Smooth muscle cell (in vitro differentiated cells): ENCODE measurements at regions not wholly inside any gene's neighbourhood (a gene's known extent, or its start where the extent isn't known, plus 50 kb on each side); places are given as distances from the start of the nearest gene placed in this dataset.

Source experiments
- DNase-seq: peaks from one replicate; lab custom pipeline; 2025; ENCODE audit not compliant: unreplicated experiment; lab: John Stamatoyannopoulos, UW
- H2AFZ ChIP-seq: fragments of 200-600 bp; sonication (generic); 2 replicates; pipeline ENCODE4 v1.6.0; 2016; ENCODE audit warnings: antibody characterized with exemption, low read depth, mild to moderate bottlenecking
- H3F3A ChIP-seq: fragments of 200-600 bp; sonication (generic); 2 replicates; pipeline ENCODE4 v1.6.0; 2017; ENCODE audit warnings: antibody characterized with exemption, low read depth
- H3K27ac ChIP-seq: fragments of 200-600 bp; sonication (generic); 2 replicates; pipeline ENCODE4 v1.5.1; 2016; ENCODE audit warnings: low read depth, mild to moderate bottlenecking
- H3K27me3 ChIP-seq: fragments of 200-600 bp; sonication (generic); 2 replicates; pipeline ENCODE4 v1.6.1; 2016; ENCODE audit warnings: low read depth, mild to moderate bottlenecking
- H3K36me3 ChIP-seq: fragments of 200-600 bp; sonication (generic); 2 replicates; pipeline ENCODE4 v1.5.1; 2016; ENCODE audit warnings: low read depth
- H3K4me1 ChIP-seq: fragments of 200-600 bp; sonication (generic); 2 replicates; pipeline ENCODE4 v1.5.1; 2016; ENCODE audit warnings: low read depth
- H3K4me2 ChIP-seq: fragments of 200-600 bp; sonication (generic); 2 replicates; pipeline ENCODE4 v1.6.0; 2016; ENCODE audit warnings: mild to moderate bottlenecking
- H3K4me3 ChIP-seq: fragments of 200-600 bp; sonication (generic); 2 replicates; pipeline ENCODE4 v1.5.1; 2016; ENCODE audit warnings: mild to moderate bottlenecking
- H3K79me2 ChIP-seq: fragments of 200-600 bp; sonication (generic); 2 replicates; pipeline ENCODE4 v1.6.0; 2016; ENCODE audit warnings: low read depth, mild to moderate bottlenecking
- H3K9ac ChIP-seq: fragments of 200-600 bp; sonication (generic); 2 replicates; pipeline ENCODE4 v1.6.0; 2016; ENCODE audit warnings: low read depth
- H3K9me3 ChIP-seq: fragments of 200-600 bp; sonication (generic); replicated peaks from 2 replicates; pipeline ENCODE4 v1.5.1; 2016; ENCODE audit warnings: low read depth
- H4K20me1 ChIP-seq: fragments of 200-600 bp; sonication (generic); 2 replicates; pipeline ENCODE4 v1.6.0; 2016; ENCODE audit warnings: low read depth
- CTCF ChIP-seq: fragments of 200-600 bp; sonication (generic); IDR thresholded peaks from 2 replicates; pipeline ENCODE4 v1.5.1; 2017; ENCODE audit warnings: borderline replicate concordance, mild to moderate bottlenecking, antibody characterized with exemption; ENCODE audit not compliant: insufficient read depth, poor library complexity, severe bottlenecking
- WGBS: methylation state at CpG from one replicate; pipeline ENCODE4 v1.1.7; 2016; ENCODE audit warnings: low lambda C conversion rate; 5-methylcytosine and 5-hydroxymethylcytosine counted together

DNA sequence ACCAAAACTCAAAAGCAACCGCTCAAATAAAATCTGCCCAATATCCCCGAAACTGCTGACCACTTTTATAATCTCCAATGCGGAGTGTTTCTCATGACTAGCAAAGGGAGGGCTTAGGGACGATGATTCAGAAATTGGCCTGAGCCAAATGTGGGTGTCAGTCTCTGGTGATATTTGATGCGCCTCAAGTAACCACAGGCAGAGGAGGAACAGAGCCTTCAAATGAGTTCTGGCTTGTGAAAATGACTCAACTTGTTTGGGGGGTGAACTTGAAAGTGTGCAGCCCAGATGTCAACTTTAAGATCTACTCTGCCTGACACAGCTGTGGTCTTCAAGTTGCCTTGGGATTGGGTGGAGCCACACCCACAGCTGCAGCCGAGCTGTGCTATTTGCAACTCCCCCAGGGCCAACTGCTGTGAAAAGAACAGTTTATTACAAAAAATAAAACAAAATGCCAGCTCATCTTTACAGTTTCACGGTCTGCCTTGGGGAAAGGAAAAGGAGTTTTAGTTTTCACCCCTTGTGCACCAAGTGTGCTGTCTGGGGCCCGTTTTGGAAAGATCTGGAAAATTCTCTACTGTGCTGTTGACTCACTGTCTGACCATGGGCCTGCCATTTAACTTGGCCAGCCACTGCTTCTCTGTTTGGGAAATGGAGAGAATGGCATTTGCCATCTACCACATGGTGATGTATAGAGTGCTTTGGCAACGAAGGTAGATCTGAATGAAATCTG is 222.1 kb downstream of the MTX2 start:
- Histone ChIP-seq H3K27me3 (no peaks in the 10 kb centered on the region), H3K79me2 (no peaks in the 10 kb centered on the region), H2AFZ (no peak overlapping the region), H4K20me1 (no peaks in the 10 kb centered on the region), H3K36me3 (no peaks in the 10 kb centered on the region), H3K9ac (peak overlapping the region; percentile 71), H3K9me3 (no peaks in the 10 kb centered on the region), H3K4me3 (no peak overlapping the region), H3K4me1 (peaks cover 5% of the 10 kb centered on the region), H3K4me2 (peak overlapping the region; percentile 68), H3F3A (no peaks in the 10 kb centered on the region), H3K27ac (peak overlapping the region; percentile 92)
- peak; percentile 15 for DNase-seq
- WGBS: 11% methylated on average over 9 of the region's 9 CpGs
- TF ChIP-seq CTCF: no peak

GRCh38 chr2:176492583-176492982 is 223.3 kb downstream of the MTX2 start:
- no peaks in the 10 kb centered on the region for H3K9me3 ChIP-seq
- no peak for TF ChIP-seq CTCF
- no peak overlapping the region for H2AFZ ChIP-seq

DNA sequence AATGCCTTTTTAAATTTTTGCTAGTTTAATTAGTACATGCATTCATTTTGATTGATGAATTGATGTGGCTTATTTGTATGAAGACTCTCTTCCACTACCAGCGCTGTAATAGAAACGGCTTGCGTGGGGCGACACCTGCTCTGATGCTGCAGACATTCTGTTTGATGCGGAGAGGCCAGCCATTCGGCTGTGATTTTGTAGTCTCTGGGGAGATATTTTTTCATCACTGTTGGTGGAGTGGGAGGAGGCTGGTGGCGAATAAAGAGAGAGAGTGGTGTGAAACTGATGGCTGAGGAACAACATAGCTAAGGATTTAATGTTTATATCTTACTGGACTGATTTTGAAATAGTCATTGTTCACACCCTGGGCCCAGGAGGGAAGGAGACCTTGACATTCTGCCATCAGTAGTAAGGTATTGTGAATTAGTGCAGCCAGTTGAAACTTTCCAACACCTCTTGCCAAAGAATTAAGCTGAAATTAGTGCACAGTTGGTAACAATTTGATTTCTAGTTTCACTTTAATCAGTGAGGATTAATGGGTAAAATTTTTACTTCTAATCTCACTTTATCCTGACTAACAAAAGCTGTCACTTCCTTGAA is 224.1 kb downstream of the MTX2 start:
- 95% methylated on average over 7 of the region's 7 CpGs for WGBS
- Histone ChIP-seq H3F3A (no peaks in the 10 kb centered on the region), H3K9ac (no peak overlapping the region), H3K27ac (no peak overlapping the region), H2AFZ (no peak overlapping the region), H3K79me2 (no peaks in the 10 kb centered on the region), H3K9me3 (no peaks in the 10 kb centered on the region), H3K4me1 (peaks cover 5% of the 10 kb centered on the region), H4K20me1 (no peaks in the 10 kb centered on the region), H3K4me3 (no peak overlapping the region), H3K4me2 (no peak overlapping the region), H3K36me3 (no peaks in the 10 kb centered on the region), H3K27me3 (no peaks in the 10 kb centered on the region)
- DNase-seq: no peak
- no peak for TF ChIP-seq CTCF

More at GRCh38 chr2:176492583-176492982, 223.3 kb downstream of the MTX2 start:
- Histone ChIP-seq H3K27me3 (no peaks in the 10 kb centered on the region), H3K27ac (no peak overlapping the region), H3K4me1 (peaks cover 5% of the 10 kb centered on the region), H3K4me2 (no peak overlapping the region), H3K36me3 (no peaks in the 10 kb centered on the region), H3K79me2 (no peaks in the 10 kb centered on the region), H3K9ac (no peak overlapping the region), H3K4me3 (no peak overlapping the region), H4K20me1 (no peaks in the 10 kb centered on the region), H3F3A (no peaks in the 10 kb centered on the region)
- WGBS: 96% methylated on average over 1 of the region's 1 CpG
- DNase-seq: no peak

DNA sequence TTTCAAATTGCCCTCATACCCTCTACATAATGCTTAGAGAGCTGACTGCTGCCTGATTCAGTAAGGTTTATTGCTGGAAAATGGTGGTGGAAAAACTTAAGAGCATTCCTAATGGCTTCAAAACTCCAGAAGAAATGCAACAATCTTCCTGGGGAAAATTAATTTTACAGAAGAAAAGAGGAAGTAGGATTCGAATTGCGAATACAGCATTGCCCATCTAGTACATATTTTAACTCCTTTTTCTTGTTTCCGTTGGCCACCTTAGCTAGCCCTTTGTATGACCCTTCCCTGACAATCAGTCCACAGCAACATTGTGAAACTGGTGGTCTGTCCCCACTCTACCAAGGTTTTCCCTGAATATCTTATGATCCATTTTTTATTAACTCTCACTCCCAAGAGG is 224.7 kb downstream of the MTX2 start:
- Histone ChIP-seq H3K79me2 (no peaks in the 10 kb centered on the region), H3K4me1 (peaks cover 5% of the 10 kb centered on the region), H3K9ac (no peak overlapping the region), H2AFZ (no peak overlapping the region), H3K27ac (no peak overlapping the region), H3K4me3 (no peak overlapping the region), H4K20me1 (no peaks in the 10 kb centered on the region), H3K27me3 (peaks cover 3% of the 10 kb centered on the region), H3K9me3 (no peaks in the 10 kb centered on the region), H3F3A (no peaks in the 10 kb centered on the region), H3K4me2 (no peak overlapping the region), H3K36me3 (no peaks in the 10 kb centered on the region)
- 92% methylated on average over 3 of the region's 3 CpGs for WGBS
- TF ChIP-seq CTCF: no peak
- no peak for DNase-seq
